K562 (cell line): ENCODE measurements at regions not wholly inside any gene's neighbourhood (a gene's known extent, or its start where the extent isn't known, plus 50 kb on each side); places are given as distances from the start of the nearest gene placed in this dataset.

Source experiments
- ADNP ChIP-seq: fragments of 200-800 bp; sonication (Bioruptor generic); IDR thresholded peaks from 2 replicates; pipeline ENCODE4 v1.6.1; 2016; ENCODE audit warnings: missing genetic modification characterization, missing compliant biosample characterization
- ARID4B ChIP-seq: sonication (generic); formaldehyde crosslinking; IDR thresholded peaks from 2 replicates; pipeline ENCODE4 v1.8.0; 2022; ENCODE audit warnings: mild to moderate bottlenecking, missing genetic modification reagents
- EGR1 ChIP-seq: fragments of 450-650 bp; conservative IDR thresholded peaks from 2 replicates; pipeline ENCODE4 v1.6.1; 2017; ENCODE audit warnings: mild to moderate bottlenecking
- GABPB2 ChIP-seq: fragments of 250-450 bp; sonication (Bioruptor Pico); conservative IDR thresholded peaks from 2 replicates; pipeline ENCODE4 v1.5.1; 2021; ENCODE audit warnings: mild to moderate bottlenecking
- MCM5 ChIP-seq: fragments of 450-650 bp; IDR thresholded peaks from 2 replicates; pipeline ENCODE4 v1.6.1; 2016; ENCODE audit warnings: low read depth
- MCM7 ChIP-seq, 2 experiments: fragments of 450-650 bp; IDR thresholded peaks; 2 replicates each; pipeline ENCODE4 v1.6.1; 2016 to 2018
- PHB2 ChIP-seq: fragments of 450-650 bp; IDR thresholded peaks from 2 replicates; pipeline ENCODE4 v1.6.1; 2017; ENCODE audit warnings: low read depth
- POLR2H ChIP-seq: IDR thresholded peaks from 2 replicates; pipeline ENCODE4 v1.6.1; 2016; ENCODE audit warnings: missing genetic modification characterization, low read depth, mild to moderate bottlenecking, control low read depth, missing compliant biosample characterization, moderate library complexity
- SMAD1 ChIP-seq: fragments of 150-350 bp; IDR thresholded peaks from 2 replicates; pipeline ENCODE4 v1.6.1; 2014; ENCODE audit warnings: low read length, low read depth; ENCODE audit not compliant: partially characterized antibody
- ZBTB26 ChIP-seq: fragments of 450-650 bp; formaldehyde crosslinking; IDR thresholded peaks from 2 replicates; pipeline ENCODE4 v1.4.0; 2022; ENCODE audit warnings: missing genetic modification characterization
- ZBTB40 ChIP-seq, 2 experiments: fragments of 450-650 bp in 1 of 2; sonication (generic) in 1 of 2; formaldehyde crosslinking in 1 of 2; IDR thresholded peaks; 2 replicates each; pipeline versions ENCODE4 v1.7.1 to v1.9.0; 2016 to 2022; ENCODE audit warnings: inconsistent platforms in 1 of 2, mild to moderate bottlenecking in 1 of 2, missing genetic modification reagents in 1 of 2
- ZNF449 ChIP-seq: fragments of 250-450 bp; sonication (Bioruptor Pico); IDR thresholded peaks from 2 replicates; pipeline ENCODE4 v1.8.0; 2022; ENCODE audit warnings: moderate library complexity, mild to moderate bottlenecking, inconsistent platforms
- ZNF561 ChIP-seq: fragments of 450-650 bp; formaldehyde crosslinking; conservative IDR thresholded peaks from 2 replicates; pipeline ENCODE4 v1.4.0; 2020; ENCODE audit warnings: mild to moderate bottlenecking, moderate library complexity

- TF ChIP-seq ZBTB40 (IDR thresholded peaks at IDR 0.05), result no peak
- TF ChIP-seq ZBTB40 (CRISPR knock-in tag; IDR thresholded peaks at IDR 0.05), result no peak
- TF ChIP-seq SMAD1, result no peak
- TF ChIP-seq ZNF449 (CRISPR knock-in tag), result no peak
- no peak for TF ChIP-seq ZNF561 (CRISPR knock-in tag)
- no peak for TF ChIP-seq MCM7 (IDR thresholded peaks at IDR 0.05)
- no peak for TF ChIP-seq MCM5
- no peak for TF ChIP-seq ARID4B (CRISPR knock-in tag)
- no peak for TF ChIP-seq GABPB2 (CRISPR knock-in tag)
- TF ChIP-seq ZBTB26 (CRISPR knock-in tag), result no peak
- TF ChIP-seq POLR2H (tag), result no peak
- no peak for TF ChIP-seq PHB2
- TF ChIP-seq EGR1, result no peak
- no peak for TF ChIP-seq ADNP (tag)
Observed at GRCh38 chr4:148923881-148924280, 481.7 kb upstream of the NR3C2 start (continued).
